GM12878 (cell line): ENCODE measurements at regions not wholly inside any gene's neighbourhood (a gene's known extent, or its start where the extent isn't known, plus 50 kb on each side); places are given as distances from the start of the nearest gene placed in this dataset.

Experiments
- ATAC-seq: fragments of 200-7000 bp; cut with Tn5 transposase; 3 replicates; pipeline ENCODE4 v1.9.1; 2020; ENCODE audit warnings: mild to moderate bottlenecking, moderate library complexity
- BruUV-seq: library from RNA; stranded (reverse); fragments of 400-500 nt; replicated peaks from 2 replicates; lab custom pipeline; 2021; lab: Mats Ljungman, UMichigan
- CTCF ChIA-PET: fragments of 300-600 bp; sonication (Branson Sonifier 250); formaldehyde crosslinking; extraction: SDS; loops from one replicate; lab custom pipeline; 2021; ENCODE audit warnings: inconsistent platforms; lab: Yijun Ruan, JAX
- POLR2A ChIA-PET: fragments of 350-600 bp; formaldehyde crosslinking; extraction: SDS; loops from one replicate; lab custom pipeline; 2021; ENCODE audit warnings: inconsistent platforms; lab: Charles Lee
- RAD21 ChIA-PET: fragments of 300-600 bp; sonication (Branson Sonifier 250); formaldehyde crosslinking; loops from one replicate; lab custom pipeline; 2023; ENCODE audit warnings: antibody characterized with exemption; ENCODE audit not compliant: unreplicated experiment; lab: Charles Lee
- SMC1A ChIA-PET: fragments of 300-600 bp; sonication (Branson Sonifier 250); formaldehyde crosslinking; loops from one replicate; lab custom pipeline; 2023; ENCODE audit not compliant: unreplicated experiment, uncharacterized antibody; lab: Charles Lee
- DNase-seq: peaks from one replicate; pipeline ENCODE4 v3.0.0-alpha.2; 2011; ENCODE audit warnings: low read depth, low spot score
- FAIRE-seq: peaks from 3 replicates; lab custom pipeline; 2011; peaks lifted over from hg19 to GRCh38; lab: Jason Lieb, UNC
- H2AFZ ChIP-seq: 2 replicates; pipeline ENCODE4 v1.6.0; 2011; ENCODE audit warnings: low read depth, low read length, control low read depth; ENCODE audit not compliant: control insufficient read depth
- H3K27ac ChIP-seq: 2 replicates; pipeline ENCODE4 v1.5.1; 2011; ENCODE audit warnings: control low read depth; ENCODE audit not compliant: control insufficient read depth, insufficient read depth
- H3K27me3 ChIP-seq, 2 experiments: replicated peaks in 1 of 2; 2 replicates each; pipeline versions ENCODE4 v1.6.0 to v1.6.1; 2011; ENCODE audit warnings: low read length in 1 of 2; ENCODE audit not compliant: control insufficient read depth in 2 of 2, insufficient read depth in 2 of 2
- H3K36me3 ChIP-seq, 2 experiments: 2 replicates each; pipeline ENCODE4 v1.5.1; 2011; ENCODE audit warnings: low read length in 1 of 2; ENCODE audit not compliant: control insufficient read depth in 2 of 2, insufficient read depth in 2 of 2
- H3K4me1 ChIP-seq: 2 replicates; pipeline ENCODE4 v1.6.1; 2011; ENCODE audit warnings: mild to moderate bottlenecking, low read length, moderate library complexity, mixed read lengths; ENCODE audit not compliant: control insufficient read depth, insufficient read depth
- H3K4me2 ChIP-seq: 2 replicates; pipeline ENCODE4 v1.6.0; 2011; ENCODE audit warnings: control low read depth; ENCODE audit not compliant: control insufficient read depth, insufficient read depth
- H3K4me3 ChIP-seq: fragments of 200-600 bp; sonication (generic); 2 replicates; pipeline ENCODE4 v1.5.1; 2016
- H3K79me2 ChIP-seq: 2 replicates; pipeline ENCODE4 v1.6.0; 2011; ENCODE audit warnings: low read length; ENCODE audit not compliant: control insufficient read depth, insufficient read depth
- H3K9ac ChIP-seq: 2 replicates; pipeline ENCODE4 v1.8.0; 2011; ENCODE audit warnings: low read length, control low read depth, mixed read lengths; ENCODE audit not compliant: control insufficient read depth, insufficient read depth
- H3K9me3 ChIP-seq: replicated peaks from 3 replicates; pipeline ENCODE4 v1.5.1; 2011; ENCODE audit warnings: mild to moderate bottlenecking, low read length; ENCODE audit not compliant: control insufficient read depth, insufficient read depth
- H4K20me1 ChIP-seq: 2 replicates; pipeline ENCODE4 v1.6.0; 2011; ENCODE audit not compliant: control insufficient read depth, insufficient read depth
- EP300 ChIP-seq, 2 experiments: fragments of 150-350 bp in 1 of 2; IDR thresholded peaks; 2 replicates each; pipeline ENCODE4 v1.6.1; 2011 to 2012; ENCODE audit warnings: low read depth in 2 of 2, low read length in 2 of 2, borderline replicate concordance in 1 of 2, improper control_type of control experiment in 1 of 2, inconsistent platforms in 1 of 2; ENCODE audit not compliant: control insufficient read depth in 1 of 2
- IRF5 ChIP-seq: fragments of 450-650 bp; IDR thresholded peaks from 2 replicates; pipeline ENCODE4 v1.6.1; 2017; ENCODE audit warnings: borderline replicate concordance
- NFYB ChIP-seq: IDR thresholded peaks from 2 replicates; pipeline ENCODE4 v1.6.1; 2011; ENCODE audit warnings: low read depth, mild to moderate bottlenecking, low read length, improper control_type of control experiment, moderate library complexity; ENCODE audit not compliant: insufficient read depth
- RAD51 ChIP-seq: fragments of 450-650 bp; IDR thresholded peaks from 2 replicates; pipeline ENCODE4 v1.6.1; 2016; ENCODE audit warnings: moderate library complexity, mild to moderate bottlenecking, inconsistent platforms
- REST ChIP-seq: IDR thresholded peaks from 2 replicates; pipeline ENCODE4 v1.6.1; 2012; ENCODE audit warnings: mild to moderate bottlenecking, low read depth, low read length
- RFX5 ChIP-seq: IDR thresholded peaks from 2 replicates; pipeline ENCODE4 v1.6.1; 2011; ENCODE audit warnings: low read depth, low read length, improper control_type of control experiment
- RUNX3 ChIP-seq: IDR thresholded peaks from 2 replicates; pipeline ENCODE4 v1.6.1; 2012; ENCODE audit warnings: low read length, inconsistent platforms
- SKIL ChIP-seq: fragments of 450-650 bp; IDR thresholded peaks from 2 replicates; pipeline ENCODE4 v1.6.1; 2017; ENCODE audit warnings: mild to moderate bottlenecking, low read depth, inconsistent platforms; ENCODE audit not compliant: poor library complexity, severe bottlenecking
- TBL1XR1 ChIP-seq: IDR thresholded peaks from 2 replicates; pipeline ENCODE4 v1.6.1; 2012; ENCODE audit warnings: low read depth, low read length, improper control_type of control experiment
- ZBED1 ChIP-seq: IDR thresholded peaks from 2 replicates; pipeline ENCODE4 v1.6.1; 2016; ENCODE audit warnings: borderline replicate concordance
- WGBS: methylation state at CpG from one replicate; pipeline ENCODE4 v1.1.6; 2016; ENCODE audit warnings: low lambda C conversion rate; ENCODE audit not compliant: insufficient replicate concordance, insufficient coverage; ENCODE audit errors: missing lambda C conversion rate; 5-methylcytosine and 5-hydroxymethylcytosine counted together
- in situ Hi-C: fragments of 300-500 bp; cut with MboI; formaldehyde crosslinking; loops from 9 replicates; pipeline ENCODE4 v1.14.3; 2018; ENCODE audit warnings: mixed read lengths
- intact Hi-C: fragments of 100-400 bp; cut with micrococcal nuclease; formaldehyde crosslinking; loops from one replicate; pipeline ENCODE4 v1.14.2; 2022; ENCODE audit not compliant: unreplicated experiment

- H4K20me1 ChIP-seq, result no peaks in the 10 kb centered on the region
- peak overlapping the region; percentile 13 for H2AFZ ChIP-seq
- H3K4me1 ChIP-seq, result no peaks in the 10 kb centered on the region
- no peak overlapping the region for H3K9ac ChIP-seq
- intact Hi-C loops, result no loop called here
- TF ChIP-seq RUNX3 (no peak), ZBED1 (no peak), RFX5 (no peak), IRF5 (no peak)
- H3K4me3 ChIP-seq, result peak overlapping the region; percentile 42; the same call in 1 of the 2 replicates
- DNase-seq (no peak), ATAC-seq (no peak), FAIRE-seq (no peak)
- no peak overlapping the region for H3K27ac ChIP-seq
- no peaks in the 10 kb centered on the region for H3K9me3 ChIP-seq
- peak overlapping the region; percentile 1; the same call in 1 of the 2 replicates for H3K4me2 ChIP-seq
- RAD21 ChIA-PET, result no interaction called here
- no peaks in the 10 kb centered on the region; a peak in 1 of 4 replicates for H3K27me3 ChIP-seq
- WGBS, result 19% methylated on average over 9 of the region's 9 CpGs
- no peaks in the 10 kb centered on the region for H3K79me2 ChIP-seq
- no TSS peak for BruUV-seq
- no peaks in the 10 kb centered on the region for H3K36me3 ChIP-seq
- CTCF ChIA-PET, result interaction anchor here (1.1 kb wide), 1 partner anchor 16 kb away, joined by 3 read pairs; no protein-coding TSS in a partner anchor
- POLR2A ChIA-PET, result no interaction called here
- in situ Hi-C loops, result no loop called here
- SMC1A ChIA-PET, result no interaction called here
These were observed 129.0 kb downstream of the EDN3 start for GRCh38 chr20:59429396-59429795.

GRCh38 chr20:59431014-59431413 is 130.6 kb downstream of the EDN3 start:
- no peaks in the 10 kb centered on the region for H3K36me3 ChIP-seq
- H3K4me3 ChIP-seq, result no peak overlapping the region
- BruUV-seq, result no TSS peak
- H3K27me3 ChIP-seq, result no peaks in the 10 kb centered on the region; a peak in 1 of 4 replicates
- H3K4me2 ChIP-seq, result no peak overlapping the region
- POLR2A ChIA-PET, result no interaction called here
- SMC1A ChIA-PET, result no interaction called here
- FAIRE-seq (no peak), DNase-seq (no peak), ATAC-seq (no peak)
- H3K4me1 ChIP-seq, result no peaks in the 10 kb centered on the region
- intact Hi-C loops, result no loop called here
- H3K9ac ChIP-seq, result no peak overlapping the region
- H3K79me2 ChIP-seq, result no peaks in the 10 kb centered on the region
- no peaks in the 10 kb centered on the region for H4K20me1 ChIP-seq
- RAD21 ChIA-PET, result no interaction called here
- no peaks in the 10 kb centered on the region for H3K9me3 ChIP-seq
- 30% methylated on average over 2 of the region's 2 CpGs for WGBS
- CTCF ChIA-PET, result no interaction called here
- no peak overlapping the region for H3K27ac ChIP-seq
- in situ Hi-C loops, result no loop called here
- no peak overlapping the region for H2AFZ ChIP-seq
- no peak for TF ChIP-seq REST
- TF ChIP-seq TBL1XR1, result no peak
- no peak for TF ChIP-seq SKIL
- TF ChIP-seq RAD51, result no peak
- no peak for TF ChIP-seq NFYB
- no peak for TF ChIP-seq EP300 (IDR thresholded peaks at IDR 0.05; ENCODE audit: borderline replicate concordance in 1 of 2, control insufficient read depth in 1 of 2, low read depth in 2 of 2, low read length in 2 of 2)
